Astrocyte (in vitro differentiated cells and primary cell): ENCODE measurements at regions not wholly inside any gene's neighbourhood (a gene's known extent, or its start where the extent isn't known, plus 50 kb on each side); places are given as distances from the start of the nearest gene placed in this dataset.

Experiments used
- DNase-seq: peaks from one replicate; pipeline ENCODE4 v3.0.0-alpha.2; 2010; ENCODE audit warnings: low read depth
- FAIRE-seq: peaks from 2 replicates; lab custom pipeline; 2011; peaks lifted over from hg19 to GRCh38; lab: Jason Lieb, UNC
- H2AFZ ChIP-seq: 2 replicates; pipeline ENCODE4 v1.6.0; 2012; ENCODE audit warnings: low read depth, low read length, inconsistent platforms
- H3K27ac ChIP-seq: 2 replicates; pipeline ENCODE4 v1.5.1; 2011; ENCODE audit warnings: low read depth, low read length, inconsistent platforms
- H3K27me3 ChIP-seq: 2 replicates; pipeline ENCODE4 v1.6.0; 2011; ENCODE audit warnings: low read length, inconsistent platforms; ENCODE audit not compliant: insufficient read depth
- H3K36me3 ChIP-seq: 2 replicates; pipeline ENCODE4 v1.5.1; 2011; ENCODE audit warnings: low read length, inconsistent platforms; ENCODE audit not compliant: insufficient read depth
- H3K4me1 ChIP-seq: 2 replicates; pipeline ENCODE4 v1.5.1; 2011; ENCODE audit warnings: low read length, inconsistent platforms; ENCODE audit not compliant: insufficient read depth
- H3K4me2 ChIP-seq: 2 replicates; pipeline ENCODE4 v1.6.0; 2012; ENCODE audit warnings: low read length, inconsistent platforms
- H3K4me3 ChIP-seq: 2 replicates; pipeline ENCODE4 v1.5.1; 2011; ENCODE audit warnings: low read depth, mild to moderate bottlenecking, low read length, inconsistent platforms; ENCODE audit not compliant: insufficient read depth
- H3K79me2 ChIP-seq: 2 replicates; pipeline ENCODE4 v1.6.0; 2012; ENCODE audit warnings: mild to moderate bottlenecking, low read length, inconsistent platforms; ENCODE audit not compliant: insufficient read depth
- H3K9ac ChIP-seq: 2 replicates; pipeline ENCODE4 v1.6.0; 2012; ENCODE audit warnings: mild to moderate bottlenecking, low read length, inconsistent platforms
- H3K9me3 ChIP-seq: 2 replicates; pipeline ENCODE4 v1.5.1; 2012; ENCODE audit warnings: low read depth, mild to moderate bottlenecking, low read length, inconsistent platforms; ENCODE audit not compliant: insufficient read depth
- H4K20me1 ChIP-seq: 2 replicates; pipeline ENCODE4 v1.6.0; 2012; ENCODE audit warnings: low read length, inconsistent platforms; ENCODE audit not compliant: insufficient read depth
- H3K27ac Mint-ChIP-seq: one replicate; pipeline ENCODE4 v1.8.0; 2021; ENCODE audit warnings: mild to moderate bottlenecking, mixed read lengths; ENCODE audit not compliant: unreplicated experiment
- H3K27me3 Mint-ChIP-seq: one replicate; pipeline ENCODE4 v1.8.0; 2021; ENCODE audit warnings: low read depth, mixed read lengths; ENCODE audit not compliant: unreplicated experiment
- H3K36me3 Mint-ChIP-seq: one replicate; pipeline ENCODE4 v1.8.0; 2021; ENCODE audit warnings: low read depth, mixed read lengths; ENCODE audit not compliant: unreplicated experiment
- H3K4me1 Mint-ChIP-seq: one replicate; pipeline ENCODE4 v1.8.0; 2021; ENCODE audit warnings: low read depth, mixed read lengths; ENCODE audit not compliant: unreplicated experiment
- H3K4me3 Mint-ChIP-seq: one replicate; pipeline ENCODE4 v1.8.0; 2021; ENCODE audit warnings: mild to moderate bottlenecking, moderate library complexity, mixed read lengths; ENCODE audit not compliant: unreplicated experiment
- H3K9me3 Mint-ChIP-seq: one replicate; pipeline ENCODE4 v1.8.0; 2021; ENCODE audit warnings: mild to moderate bottlenecking, mixed read lengths; ENCODE audit not compliant: unreplicated experiment
- CTCF ChIP-seq: IDR thresholded peaks from 2 replicates; pipeline ENCODE4 v1.5.1; 2011; ENCODE audit warnings: low read depth, mild to moderate bottlenecking, inconsistent platforms, low read length, moderate library complexity; ENCODE audit not compliant: insufficient read depth
- EZH2 ChIP-seq: IDR thresholded peaks from 2 replicates; pipeline ENCODE4 v1.6.1; 2012; ENCODE audit warnings: mild to moderate bottlenecking, low read length, inconsistent platforms; ENCODE audit not compliant: insufficient read depth

- TF ChIP-seq EZH2 (no peak), CTCF (no peak)
- Histone ChIP-seq H4K20me1 (no peaks in the 10 kb centered on the region), H3K36me3 (no peaks in the 10 kb centered on the region), H3K4me2 (no peak overlapping the region), H3K4me1 (no peaks in the 10 kb centered on the region), H3K27ac (no peak overlapping the region), H3K9ac (no peak overlapping the region), H3K4me3 (no peak overlapping the region), H2AFZ (no peak overlapping the region), H3K9me3 (no peaks in the 10 kb centered on the region), H3K27me3 (no peaks in the 10 kb centered on the region), H3K79me2 (no peaks in the 10 kb centered on the region)
- H3K4me3 Mint-ChIP-seq, result no peak overlapping the region
- no peak overlapping the region for H3K27ac Mint-ChIP-seq
- DNase-seq (no peak), FAIRE-seq (no peak)
- no peaks in the 10 kb centered on the region for H3K36me3 Mint-ChIP-seq
- H3K9me3 Mint-ChIP-seq, result peaks cover 11% of the 10 kb centered on the region
- H3K4me1 Mint-ChIP-seq, result peaks cover 13% of the 10 kb centered on the region
- H3K27me3 Mint-ChIP-seq, result peaks cover 16% of the 10 kb centered on the region
Measured at GRCh38 chr6:15800841-15801617, 138.2 kb upstream of the DTNBP1 start.

- Histone ChIP-seq H2AFZ (no peak overlapping the region), H3K4me3 (no peak overlapping the region), H3K4me2 (no peak overlapping the region), H3K27me3 (no peaks in the 10 kb centered on the region), H3K79me2 (no peaks in the 10 kb centered on the region), H3K9ac (no peak overlapping the region), H3K9me3 (no peaks in the 10 kb centered on the region), H3K4me1 (no peaks in the 10 kb centered on the region), H4K20me1 (no peaks in the 10 kb centered on the region), H3K36me3 (no peaks in the 10 kb centered on the region), H3K27ac (no peak overlapping the region)
- Mint-ChIP-seq H3K27ac (no peak overlapping the region), H3K4me1 (peaks cover 21% of the 10 kb centered on the region), H3K36me3 (no peaks in the 10 kb centered on the region), H3K4me3 (no peak overlapping the region), H3K27me3 (peaks cover 6% of the 10 kb centered on the region), H3K9me3 (peaks cover 13% of the 10 kb centered on the region)
- DNase-seq (no peak), FAIRE-seq (no peak)
- TF ChIP-seq EZH2 (no peak), CTCF (no peak)
Measured at GRCh38 chr6:15798533-15799255, 135.9 kb upstream of the DTNBP1 start.

GRCh38 chr6:15796844-15797243, 134.0 kb upstream of the DTNBP1 start:
- no peak overlapping the region for H3K27ac Mint-ChIP-seq

More at GRCh38 chr6:15796844-15797243, 134.0 kb upstream of the DTNBP1 start:
- no peak overlapping the region for H3K4me2 ChIP-seq
- H4K20me1 ChIP-seq, result no peaks in the 10 kb centered on the region
- H3K27me3 Mint-ChIP-seq, result peaks cover 1% of the 10 kb centered on the region
- H3K36me3 Mint-ChIP-seq, result no peaks in the 10 kb centered on the region
- H2AFZ ChIP-seq, result no peak overlapping the region
- peaks cover 38% of the 10 kb centered on the region for H3K4me1 Mint-ChIP-seq
- no peak overlapping the region for H3K27ac ChIP-seq
- FAIRE-seq (no peak), DNase-seq (no peak)
- H3K9me3 Mint-ChIP-seq, result peaks cover 13% of the 10 kb centered on the region
- no peaks in the 10 kb centered on the region for H3K4me1 ChIP-seq
- H3K4me3 ChIP-seq, result no peak overlapping the region
- H3K9me3 ChIP-seq, result no peaks in the 10 kb centered on the region
- H3K4me3 Mint-ChIP-seq, result no peak overlapping the region
- TF ChIP-seq CTCF, result no peak
- TF ChIP-seq EZH2, result no peak
- H3K79me2 ChIP-seq, result no peaks in the 10 kb centered on the region
- H3K36me3 ChIP-seq, result no peaks in the 10 kb centered on the region
- H3K27me3 ChIP-seq, result no peaks in the 10 kb centered on the region
- H3K9ac ChIP-seq, result no peak overlapping the region
